Panc1 (cell line): ENCODE measurements at regions not wholly inside any gene's neighbourhood (a gene's known extent, or its start where the extent isn't known, plus 50 kb on each side); places are given as distances from the start of the nearest gene placed in this dataset.

ENCODE experiments used
- CTCF ChIP-seq: fragments of 450-650 bp; IDR thresholded peaks from 2 replicates; pipeline ENCODE4 v1.5.1; 2017; ENCODE audit warnings: mild to moderate bottlenecking
- POLR2AphosphoS5 ChIP-seq: IDR thresholded peaks from 2 replicates; pipeline ENCODE4 v1.6.1; 2012; ENCODE audit warnings: mild to moderate bottlenecking, low read depth, low read length, moderate library complexity
- TCF7L2 ChIP-seq: IDR thresholded peaks from 2 replicates; pipeline ENCODE4 v1.6.1; 2011; ENCODE audit warnings: mild to moderate bottlenecking, low read depth, low read length, inconsistent platforms

GRCh38 chr3:23029001-23029400 lies 174.1 kb upstream of the UBE2E2 start:
- no peak for TF ChIP-seq TCF7L2
- TF ChIP-seq CTCF = no peak
- TF ChIP-seq POLR2AphosphoS5 = no peak
